Kidney tubule cell (primary cell): ENCODE measurements at regions not wholly inside any gene's neighbourhood (a gene's known extent, or its start where the extent isn't known, plus 50 kb on each side); places are given as distances from the start of the nearest gene placed in this dataset.

Experiments
- DNase-seq: peaks from one replicate; pipeline ENCODE4 v3.0.0-alpha.2; 2018; ENCODE audit warnings: low spot score

DNA sequence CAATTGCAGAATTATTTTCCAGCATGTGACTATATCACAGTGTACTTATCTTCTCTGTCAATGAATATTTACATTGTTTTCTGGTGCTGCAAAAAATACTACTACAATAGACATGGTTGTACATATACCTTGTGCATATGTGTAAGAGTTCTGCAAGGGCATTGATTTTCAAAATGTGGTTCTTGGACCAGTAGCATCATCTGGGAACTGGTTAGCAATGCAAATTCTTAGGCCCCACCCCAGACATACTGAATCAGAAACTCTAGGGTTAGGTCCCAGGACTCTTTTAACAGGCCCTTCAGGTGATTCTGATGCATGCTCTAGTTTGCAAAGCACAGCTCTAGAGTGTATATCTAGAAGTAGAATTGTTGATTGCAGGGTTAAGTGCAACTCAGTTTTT lies 292.3 kb downstream of the ZNF621 start:
- DNase-seq: no peak

GRCh38 chr3:40821315-40821714 lies 296.6 kb downstream of the ZNF621 start:
- no peak for DNase-seq

GRCh38 chr3:40827226-40827625 lies 302.5 kb downstream of the ZNF621 start:
- no peak for DNase-seq

GRCh38 chr3:40827942-40828688 lies 303.4 kb downstream of the ZNF621 start:
- peak; percentile 86 for DNase-seq

DNA sequence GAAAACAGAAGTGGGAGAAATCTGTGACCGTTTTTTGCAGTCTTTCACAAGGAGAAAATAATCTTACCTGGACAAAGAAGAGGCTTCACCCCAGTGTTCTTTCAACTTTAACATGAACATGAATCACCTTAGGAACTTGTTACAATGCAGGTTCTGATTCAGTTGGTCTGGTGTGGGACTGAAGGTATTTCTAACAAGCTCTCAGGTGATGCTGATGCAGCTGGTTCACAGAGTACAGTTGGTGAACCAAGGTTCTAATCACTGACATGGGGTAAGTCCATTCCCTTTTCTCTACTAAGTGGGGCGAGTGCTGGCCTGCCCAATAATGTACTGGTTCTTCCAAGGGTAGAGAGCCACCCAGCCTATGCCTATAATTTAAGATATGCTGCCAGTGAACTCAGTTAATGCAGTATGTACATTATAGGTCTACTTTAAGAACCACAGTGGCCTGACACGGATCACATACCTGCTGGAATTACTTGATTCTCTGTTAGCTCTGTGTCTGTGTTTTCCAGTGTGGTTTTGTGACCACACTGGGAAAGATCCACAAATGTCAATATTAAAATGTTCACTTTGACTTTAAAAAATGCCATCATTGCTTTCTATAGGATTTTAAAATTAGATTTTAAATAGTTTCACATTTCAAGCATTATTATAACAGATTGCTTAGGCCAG lies 304.1 kb downstream of the ZNF621 start:
- DNase-seq: peak; percentile 67

GRCh38 chr3:40829876-40830275 lies 305.1 kb downstream of the ZNF621 start:
- DNase-seq: peak; percentile 82

- DNase-seq: no peak
These were observed 312.5 kb downstream of the ZNF621 start for GRCh38 chr3:40837300-40837699.

GRCh38 chr3:40841131-40841530 lies 316.4 kb downstream of the ZNF621 start:
- DNase-seq: no peak

DNA sequence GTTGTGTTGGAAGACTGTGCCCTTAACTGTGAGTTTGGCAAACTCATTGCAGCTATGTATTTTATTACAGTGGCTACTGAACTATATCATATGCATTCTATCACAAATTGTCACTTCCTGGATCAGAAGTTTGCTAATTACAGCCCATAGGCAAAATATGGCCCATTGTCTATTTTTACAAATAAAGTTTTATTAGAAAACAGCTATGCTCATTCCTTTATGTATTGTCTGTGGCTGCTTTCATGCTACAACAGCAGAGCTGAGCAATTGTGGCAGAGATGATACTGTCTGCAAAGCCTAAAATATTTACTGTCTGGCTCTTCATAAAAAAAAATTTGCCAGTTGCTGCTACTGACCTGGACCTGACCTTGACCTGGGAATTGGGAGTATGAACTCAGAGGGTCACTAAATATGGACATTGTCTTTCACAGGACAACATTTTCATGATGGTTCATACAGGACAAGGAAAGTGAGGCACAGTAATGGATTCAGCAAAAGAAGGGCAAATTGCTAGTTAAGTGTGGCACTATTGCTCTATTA lies 316.9 kb downstream of the ZNF621 start:
- DNase-seq: no peak

DNA sequence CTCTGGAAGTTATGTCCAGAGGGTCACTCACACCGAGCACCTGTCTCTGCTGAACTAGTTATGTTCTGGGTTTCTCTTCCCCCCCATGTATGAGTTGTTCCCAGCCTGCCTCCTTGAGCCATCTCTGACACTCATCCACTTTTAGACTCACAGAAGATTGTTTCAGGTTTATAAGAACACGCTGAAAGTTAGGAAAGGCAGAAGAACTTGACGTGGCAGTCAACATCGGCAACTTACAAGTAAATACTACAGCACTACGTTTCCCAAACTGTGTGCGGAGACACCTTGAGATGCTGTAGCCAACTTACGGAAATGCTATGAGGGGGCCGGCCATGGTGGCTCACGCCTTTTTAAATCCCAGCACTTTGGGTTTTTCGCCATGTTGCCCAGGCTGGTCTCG lies 318.0 kb downstream of the ZNF621 start:
- no peak for DNase-seq

DNA sequence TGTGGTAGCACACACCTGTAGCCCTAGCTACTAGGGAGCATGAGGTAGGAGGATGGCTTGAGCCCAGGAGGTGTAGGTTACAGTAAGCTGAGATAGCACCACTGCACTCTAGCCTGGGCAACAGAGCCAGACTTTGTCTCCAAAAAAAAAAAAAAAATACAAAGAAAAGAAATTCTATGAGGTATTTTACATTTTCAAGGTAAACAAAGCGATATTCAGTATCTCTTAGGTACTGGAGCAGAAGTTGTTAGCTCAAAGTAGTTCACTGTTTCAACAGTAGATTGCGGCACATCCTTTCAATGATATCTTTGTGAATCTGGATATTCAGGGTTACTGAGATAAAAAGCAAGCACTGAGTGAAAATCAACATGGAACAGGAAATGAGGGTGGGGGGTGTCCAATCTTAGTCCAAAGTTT lies 318.5 kb downstream of the ZNF621 start:
- no peak for DNase-seq

DNA sequence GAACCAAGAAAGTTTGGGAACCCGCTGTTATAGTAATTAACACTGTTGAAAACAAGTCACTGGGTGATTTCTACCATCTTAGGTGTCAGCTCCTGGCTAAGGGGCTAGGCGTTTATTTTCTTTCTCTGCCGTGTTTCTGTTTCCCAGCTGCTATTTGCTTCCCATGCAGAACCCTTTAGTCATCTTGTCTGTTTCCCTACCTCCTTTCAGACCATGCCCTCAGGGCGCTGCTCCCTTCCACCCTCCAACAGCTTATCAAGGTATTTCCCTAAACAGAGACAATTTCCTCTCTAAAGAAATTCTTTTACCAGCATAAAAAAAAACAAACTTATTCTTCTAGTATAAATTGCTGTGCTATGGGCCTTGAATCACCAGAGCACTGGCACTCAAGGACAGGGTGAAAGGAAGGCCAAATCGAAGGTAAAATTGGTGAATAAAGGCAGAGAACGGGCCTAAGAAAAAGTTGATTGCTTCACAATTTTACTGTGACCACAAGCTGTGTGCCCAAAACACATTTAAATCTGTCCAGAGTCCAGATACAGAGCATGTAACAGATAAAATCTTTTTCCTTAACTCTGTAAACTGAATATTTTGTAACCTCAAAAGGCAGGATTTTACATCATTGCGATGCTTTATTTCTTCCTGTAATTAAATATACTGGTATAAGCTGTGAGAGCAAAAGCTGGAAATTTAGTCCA lies 319.2 kb downstream of the ZNF621 start:
- DNase-seq: peak; percentile 21

GRCh38 chr3:40844896-40845295 lies 320.1 kb downstream of the ZNF621 start:
- DNase-seq: no peak

- no peak for DNase-seq
These were observed 320.7 kb downstream of the ZNF621 start for GRCh38 chr3:40845447-40845846.

GRCh38 chr3:40845916-40846315 lies 321.2 kb downstream of the ZNF621 start:
- no peak for DNase-seq

GRCh38 chr3:40846451-40846850 lies 321.7 kb downstream of the ZNF621 start:
- no peak for DNase-seq

- DNase-seq: peak; percentile 73
These were observed 322.8 kb downstream of the ZNF621 start for GRCh38 chr3:40847551-40847992.

- no peak for DNase-seq
These were observed 323.7 kb downstream of the ZNF621 start for GRCh38 chr3:40848421-40848820.

GRCh38 chr3:40850861-40851260 lies 326.1 kb downstream of the ZNF621 start:
- DNase-seq: no peak

GRCh38 chr3:40851836-40852235 lies 327.1 kb downstream of the ZNF621 start:
- no peak for DNase-seq

- no peak for DNase-seq
These were observed 328.0 kb downstream of the ZNF621 start for GRCh38 chr3:40852712-40853111.

GRCh38 chr3:40853474-40853873 lies 328.7 kb downstream of the ZNF621 start:
- DNase-seq: no peak

- no peak for DNase-seq
These were observed 331.1 kb downstream of the ZNF621 start for GRCh38 chr3:40855871-40856270.
